ENCODE measurements at regions not wholly inside any gene's neighbourhood (a gene's known extent, or its start where the extent isn't known, plus 50 kb on each side); places are given as distances from the start of the nearest gene placed in this dataset.

DNA sequence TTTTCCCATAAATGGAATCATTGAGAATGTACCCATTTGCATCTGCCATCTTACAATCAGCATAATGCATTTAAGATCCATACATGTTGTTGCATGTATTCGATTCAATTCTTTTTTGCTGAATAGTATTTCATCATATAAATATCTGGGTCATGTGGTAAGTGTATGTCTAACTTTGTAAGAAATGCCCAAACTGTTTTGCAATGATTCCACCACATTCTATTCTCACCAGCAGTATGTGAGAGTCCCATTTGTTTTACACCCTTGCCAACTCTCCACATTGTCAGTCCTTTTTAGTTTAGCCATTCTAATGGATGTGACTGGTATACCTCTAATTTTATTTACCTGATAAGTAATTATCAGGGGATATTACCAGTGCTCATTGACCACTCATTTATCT lies 115.8 kb upstream of the PBX1 start:
- no peak for TF ChIP-seq CTCF (IDR thresholded peaks at IDR 0.05)
- no peak for TF ChIP-seq POLR2A (IDR thresholded peaks at IDR 0.05)
